SK-N-MC (cell line): ENCODE measurements at regions not wholly inside any gene's neighbourhood (a gene's known extent, or its start where the extent isn't known, plus 50 kb on each side); places are given as distances from the start of the nearest gene placed in this dataset.

Experiments used
- EZH2 ChIP-seq: fragments of 200-600 bp; sonication (generic); IDR thresholded peaks from one replicate; pipeline ENCODE4 v1.6.1; 2017; ENCODE audit warnings: antibody characterized with exemption
- FOXP2 ChIP-seq: optimal IDR thresholded peaks from 2 replicates; pipeline ENCODE3; 2011; ENCODE audit warnings: mild to moderate bottlenecking, moderate library complexity; ENCODE audit not compliant: insufficient read depth; ENCODE audit errors: extremely low read length, control extremely low read depth
- POLR2AphosphoS5 ChIP-seq: IDR thresholded peaks from 2 replicates; pipeline ENCODE4 v1.6.1; 2012; ENCODE audit warnings: mild to moderate bottlenecking, low read depth, low read length, borderline replicate concordance

GRCh38 chr6:120876424-120876823, 457.9 kb downstream of the TBC1D32 start:
- TF ChIP-seq POLR2AphosphoS5 (no peak), EZH2 (no peak), FOXP2 (no peak)
